Left hindlimb (tissue), 1 donor: ENCODE measurements at regions not wholly inside any gene's neighbourhood (a gene's known extent, or its start where the extent isn't known, plus 50 kb on each side); places are given as distances from the start of the nearest gene placed in this dataset.
"Not testable (repeated sequence)": the region's sequence is repeated elsewhere in the genome, so short reads cannot be mapped to it uniquely, and the experiment has no call there.

Experiments
- DNase-seq: peaks from one replicate; pipeline ENCODE4 v3.0.0-alpha.2; 2018

GRCh38 chr2:123840016-123840415 is 185.1 kb upstream of the CNTNAP5 start:
- no peak for DNase-seq

- DNase-seq, result no peak
Measured at GRCh38 chr2:123840574-123840973, 184.5 kb upstream of the CNTNAP5 start.

GRCh38 chr2:123851281-123851680 is 173.8 kb upstream of the CNTNAP5 start:
- DNase-seq, result no peak

- DNase-seq, result no peak
Measured at GRCh38 chr2:123853161-123853560, 171.9 kb upstream of the CNTNAP5 start.

DNA sequence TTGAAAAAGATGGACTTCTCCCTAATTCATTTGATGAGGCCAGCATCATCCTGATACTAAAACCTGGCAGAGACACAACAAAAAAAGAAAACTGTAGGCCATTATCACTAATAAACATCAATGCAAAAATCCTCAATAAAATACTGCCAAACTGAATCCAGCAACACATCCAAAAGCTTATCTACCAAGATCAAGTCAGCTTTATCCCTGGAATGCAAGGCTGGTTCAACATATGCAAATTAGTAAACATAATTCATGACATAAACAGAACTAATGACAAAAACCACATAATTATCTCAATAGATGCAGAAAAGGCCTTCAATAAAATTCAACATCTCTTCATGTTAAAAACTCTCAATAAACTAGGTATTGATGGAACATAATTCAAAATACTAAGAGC is 166.1 kb upstream of the CNTNAP5 start:
- DNase-seq, result not testable (repeated sequence)

GRCh38 chr2:123864416-123864815 is 160.7 kb upstream of the CNTNAP5 start:
- DNase-seq, result no peak

DNA sequence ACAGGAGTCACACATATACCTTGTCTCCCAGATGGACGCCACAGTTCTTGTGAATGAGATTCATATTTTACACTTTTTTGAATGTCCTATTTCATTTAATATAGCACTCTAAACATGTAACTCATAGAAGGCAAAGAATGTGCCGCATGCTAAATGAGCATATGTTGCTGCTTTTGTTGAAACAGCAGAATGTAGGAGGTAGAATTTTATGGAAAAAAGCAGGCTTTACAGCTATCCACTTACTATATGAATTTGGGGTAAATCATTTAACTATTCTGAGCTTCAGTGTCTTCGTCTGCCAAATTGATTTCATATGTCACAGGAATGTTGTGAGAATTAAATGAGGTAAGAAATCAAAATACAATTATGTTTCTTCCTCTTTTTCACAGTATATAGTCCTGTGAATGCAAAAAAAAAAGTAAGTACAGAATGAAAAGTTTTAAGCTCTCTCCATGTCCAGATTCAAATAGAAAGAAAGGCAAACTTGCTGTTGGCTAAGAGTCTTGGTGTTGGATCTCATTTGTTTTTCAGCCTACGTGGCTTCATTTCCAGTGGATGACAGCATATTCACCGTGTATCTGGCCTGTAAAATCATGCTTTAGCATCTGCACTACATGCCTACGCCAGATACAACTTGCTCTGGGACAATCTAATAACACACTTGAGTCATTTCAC is 154.7 kb upstream of the CNTNAP5 start:
- DNase-seq, result no peak

DNA sequence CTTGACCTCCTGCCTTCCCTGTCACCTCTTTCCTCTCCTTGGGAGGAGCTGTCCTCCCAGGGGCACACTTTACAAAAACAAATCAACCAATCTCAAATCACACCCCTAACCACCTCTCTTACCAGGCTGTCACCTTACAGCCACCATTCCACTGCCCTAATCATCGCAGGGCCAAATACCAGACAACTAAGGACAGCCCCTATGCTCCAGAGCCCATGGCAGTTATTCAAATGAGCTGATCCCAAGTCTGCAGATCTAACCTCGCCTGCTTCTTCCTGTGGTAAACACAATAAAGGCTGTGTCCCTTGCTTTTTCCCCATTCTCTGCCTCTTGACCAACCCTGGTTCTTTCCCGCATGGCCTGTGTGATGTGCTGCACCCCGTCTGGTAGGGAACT is 154.2 kb upstream of the CNTNAP5 start:
- no peak for DNase-seq

GRCh38 chr2:123890148-123890547 is 134.9 kb upstream of the CNTNAP5 start:
- no peak for DNase-seq

GRCh38 chr2:123894167-123894566 is 130.9 kb upstream of the CNTNAP5 start:
- no peak for DNase-seq

- DNase-seq, result no peak
Measured at GRCh38 chr2:123895651-123896050, 129.4 kb upstream of the CNTNAP5 start.

- no peak for DNase-seq
Measured at GRCh38 chr2:123901256-123901655, 123.8 kb upstream of the CNTNAP5 start.

DNA sequence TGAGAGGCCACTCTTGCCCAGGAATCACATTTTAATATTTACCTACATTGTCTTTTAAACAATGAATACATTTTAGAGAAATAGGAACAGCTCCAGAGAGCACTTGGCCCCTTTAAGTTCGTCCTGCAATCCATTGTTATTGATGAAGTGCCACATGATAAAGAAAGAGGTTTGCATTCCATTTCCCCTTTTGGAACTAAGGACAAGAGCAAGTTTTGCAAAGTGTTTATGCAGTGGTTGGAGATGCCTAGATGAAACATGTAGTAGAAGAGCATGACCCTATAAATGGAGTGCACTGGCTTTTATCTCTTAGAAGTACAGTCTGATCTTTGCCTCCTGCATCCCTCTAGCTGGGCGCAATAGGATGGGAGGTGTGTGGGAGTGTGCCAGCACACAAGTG is 118.7 kb upstream of the CNTNAP5 start:
- DNase-seq, result no peak

GRCh38 chr2:123908522-123908921 is 116.6 kb upstream of the CNTNAP5 start:
- no peak for DNase-seq

DNA sequence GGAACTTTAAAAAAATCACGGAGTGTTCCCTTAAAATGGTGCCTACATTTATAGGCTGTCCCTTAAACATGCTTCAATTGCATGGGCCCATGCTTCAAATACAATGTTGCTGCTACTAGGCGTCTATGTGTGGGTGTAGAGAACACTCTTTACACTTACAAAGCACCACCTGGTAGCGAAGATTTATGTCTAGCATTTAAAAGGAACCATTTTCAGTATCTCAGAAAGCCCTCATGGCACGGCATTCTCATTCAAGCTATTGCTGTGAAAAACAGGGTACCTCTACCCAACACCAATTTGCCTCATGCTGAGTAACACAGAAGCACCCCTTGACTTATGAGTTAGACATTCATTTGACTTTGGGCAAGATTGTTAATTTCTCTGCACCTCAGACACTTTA is 112.9 kb upstream of the CNTNAP5 start:
- DNase-seq, result no peak

- no peak for DNase-seq
Measured at GRCh38 chr2:123913143-123913735, 111.8 kb upstream of the CNTNAP5 start.

GRCh38 chr2:123915380-123915779 is 109.7 kb upstream of the CNTNAP5 start:
- DNase-seq, result no peak

DNA sequence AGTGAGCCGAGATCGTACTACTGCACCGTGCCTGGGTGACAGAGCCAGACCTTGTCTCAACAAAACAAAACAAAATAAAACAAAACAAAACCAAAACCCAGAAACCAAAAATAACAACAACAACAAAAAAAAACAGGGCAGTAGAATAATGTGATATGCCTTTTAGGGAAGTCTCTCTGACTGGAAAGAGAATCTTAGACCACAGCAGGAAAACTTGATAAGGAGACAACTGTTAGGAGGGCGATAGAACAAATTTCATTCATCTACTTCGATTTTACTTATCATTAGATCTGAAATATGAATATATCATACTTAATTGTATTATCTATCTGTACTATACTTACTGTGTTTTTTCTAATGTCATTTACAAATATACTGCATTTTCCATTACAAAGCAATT is 109.0 kb upstream of the CNTNAP5 start:
- DNase-seq, result no peak

DNA sequence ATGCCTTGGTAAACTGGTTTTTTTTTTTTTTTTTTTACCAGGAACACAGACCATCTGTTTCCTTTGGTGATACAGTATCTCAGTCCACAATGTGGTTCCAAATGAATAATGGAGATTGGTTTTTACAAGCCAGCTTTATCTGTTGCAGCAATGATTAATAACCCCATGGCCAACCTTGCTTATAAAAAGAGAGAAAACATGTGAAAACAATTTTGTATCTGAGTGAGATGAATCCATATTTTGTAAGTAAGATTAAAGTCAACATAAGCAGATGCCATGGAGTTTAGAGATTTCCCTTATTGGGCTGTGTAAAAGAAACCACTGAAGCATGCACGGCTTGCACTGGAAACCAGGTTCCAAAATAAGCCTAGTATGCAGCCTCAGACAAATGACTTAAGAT is 108.6 kb upstream of the CNTNAP5 start:
- no peak for DNase-seq

DNA sequence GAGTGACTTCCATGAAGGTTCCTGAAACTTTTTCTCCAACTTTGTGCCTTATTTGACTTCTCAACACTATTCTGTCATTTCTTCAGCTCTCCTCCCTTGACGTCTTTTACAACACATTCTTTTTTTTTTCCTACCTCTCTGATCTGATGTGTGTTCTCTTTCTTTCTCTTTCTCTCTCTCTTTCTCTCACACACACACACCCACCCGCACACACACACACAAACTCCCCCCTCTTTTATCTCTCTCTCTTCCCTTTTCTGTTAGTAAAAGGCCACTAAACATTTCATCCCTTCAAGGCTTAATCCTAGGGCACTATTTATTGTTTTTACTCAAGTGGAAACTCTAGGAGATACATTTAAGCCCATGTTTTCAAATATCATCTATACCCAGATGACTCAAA is 107.8 kb upstream of the CNTNAP5 start:
- DNase-seq, result no peak

GRCh38 chr2:123928358-123928757 is 96.7 kb upstream of the CNTNAP5 start:
- DNase-seq, result no peak

DNA sequence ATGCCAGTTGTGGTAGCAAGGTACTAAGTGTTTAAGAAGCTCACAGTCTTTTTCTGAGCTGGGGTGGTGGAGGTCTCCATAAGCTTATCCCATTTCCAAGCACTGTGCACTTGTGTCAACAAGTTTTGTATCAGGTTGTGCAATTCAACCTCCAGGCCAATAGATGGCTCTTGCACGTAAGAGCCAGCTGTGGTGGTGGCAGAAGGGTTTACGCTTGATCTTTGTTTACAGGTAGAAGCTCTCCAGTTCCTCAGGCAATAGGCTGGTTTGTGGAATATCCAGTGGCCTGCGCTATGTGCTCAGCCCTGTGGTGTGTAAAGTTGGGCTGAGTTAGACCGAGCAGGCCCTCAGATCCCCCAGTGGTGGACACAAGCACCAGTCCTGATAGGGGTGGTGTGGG is 89.7 kb upstream of the CNTNAP5 start:
- no peak for DNase-seq

DNA sequence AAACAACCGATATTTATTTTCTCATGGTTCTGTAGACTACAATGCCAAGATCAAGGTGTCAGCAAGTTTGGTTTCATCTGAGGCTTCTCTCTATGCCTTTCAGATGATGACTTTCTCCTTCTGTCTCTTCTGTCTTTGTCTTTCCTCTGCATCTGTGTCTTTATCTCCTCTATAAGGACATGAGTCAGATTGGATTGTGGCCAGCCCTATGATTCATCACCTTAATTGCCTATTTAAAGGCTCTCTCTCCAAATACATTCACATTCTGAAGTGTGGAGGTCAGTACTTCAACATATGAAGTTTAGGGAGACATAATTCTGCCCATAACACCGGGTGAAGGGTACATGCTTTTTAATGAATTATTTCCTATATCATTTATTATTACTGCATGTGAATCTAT is 71.2 kb upstream of the CNTNAP5 start:
- DNase-seq, result no peak

GRCh38 chr2:123958011-123958410 is 67.1 kb upstream of the CNTNAP5 start:
- no peak for DNase-seq

DNA sequence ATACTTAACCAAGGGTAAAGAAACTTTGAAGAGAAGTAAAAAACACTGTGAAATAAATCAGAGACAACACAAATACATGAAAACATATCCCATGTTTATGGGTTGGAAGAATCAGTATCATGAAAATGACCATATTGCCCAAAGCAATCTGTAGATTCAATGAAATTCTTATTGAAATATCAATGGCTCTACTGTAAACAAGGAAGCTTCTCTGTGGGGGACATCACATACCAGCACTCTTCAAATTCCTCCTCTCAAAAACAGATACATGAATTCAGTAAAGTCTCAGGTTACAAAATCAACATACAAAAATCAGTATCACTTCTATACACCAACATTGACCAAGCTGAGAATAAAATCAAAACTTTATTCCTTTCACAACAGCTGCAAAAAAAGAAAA is 63.5 kb upstream of the CNTNAP5 start:
- no peak for DNase-seq
